ENCODE measurements at regions not wholly inside any gene's neighbourhood (a gene's known extent, or its start where the extent isn't known, plus 50 kb on each side); places are given as distances from the start of the nearest gene placed in this dataset.

GRCh38 chr16:5500526-5500925 lies 402.9 kb upstream of the EEF2KMT start:
- Histone ChIP-seq H3K4me2 (ENCODE audit: low read depth, low read length) (no peak overlapping the region), H2BK120ac (ENCODE audit: low read depth, low read length) (no peak overlapping the region), H2AK5ac (ENCODE audit: low read depth, low read length) (no peak overlapping the region), H2BK15ac (ENCODE audit: low read depth, low read length) (no peak overlapping the region), H3K9me3 (ENCODE audit: control insufficient read depth, insufficient read depth, low read length) (peaks cover 39% of the 10 kb centered on the region), H3K4ac (ENCODE audit: low read depth, low read length) (no peak overlapping the region), H3K36me3 (ENCODE audit: control insufficient read depth, insufficient read depth, low read length) (no peaks in the 10 kb centered on the region), H3K27me3 (ENCODE audit: control insufficient read depth, insufficient read depth, low read length) (no peaks in the 10 kb centered on the region), H2AFZ (replicated peaks; ENCODE audit: low read length, poor library complexity) (no peak overlapping the region), H4K5ac (ENCODE audit: low read depth, low read length) (no peak overlapping the region), H3K23ac (ENCODE audit: low read depth, low read length) (no peak overlapping the region), H3K4me1 (ENCODE audit: control insufficient read depth, insufficient read depth, low read length) (no peaks in the 10 kb centered on the region), H2AK9ac (replicated peaks; ENCODE audit: low read depth, low read length, poor library complexity) (no peak overlapping the region), H2BK20ac (ENCODE audit: low read depth, low read length) (no peak overlapping the region), H3K9me1 (ENCODE audit: insufficient read depth, low read length) (no peaks in the 10 kb centered on the region), H3K27ac (ENCODE audit: insufficient read depth, low read length) (no peak overlapping the region), H4K91ac (ENCODE audit: insufficient read depth, low read depth, low read length) (no peak overlapping the region), H3K56ac (ENCODE audit: extremely low read depth, insufficient read depth, low read length) (no peak overlapping the region), H3K18ac (ENCODE audit: low read depth, low read length) (no peak overlapping the region), H2BK5ac (ENCODE audit: low read depth, low read length, poor library complexity, severe bottlenecking) (no peak overlapping the region), H4K20me1 (ENCODE audit: insufficient read depth, low read length) (no peaks in the 10 kb centered on the region), H3K14ac (replicated peaks; ENCODE audit: low read depth, low read length) (no peak overlapping the region), H4K8ac (ENCODE audit: low read depth in 2 of 2, low read length in 2 of 2) (no peak overlapping the region), H3K9ac (ENCODE audit: low read depth, low read length) (no peak overlapping the region), H3K79me1 (ENCODE audit: low read depth in 1 of 2, low read length in 2 of 2) (no peaks in the 10 kb centered on the region), H3K4me3 (ENCODE audit: insufficient read depth, low read depth, low read length) (no peak overlapping the region)
- 40% methylated on average over 1 of the region's 3 CpGs; no CpG with 5 or more reads in 1 of the 2 experiments for WGBS, 2 experiments (ENCODE audit: extremely low coverage in 2 of 2, insufficient read length in 1 of 2)
- ChIA-PET POLR2A (ENCODE audit: unreplicated experiment) (no interaction called here), CTCF (no interaction called here)
- in situ Hi-C loops (cut with MboI; ENCODE audit: low sequenced_read_pairs): no loop called here
- no peak for DNase-seq
- intact Hi-C loops (cut with micrococcal nuclease): no loop called here
- ATAC-seq (ENCODE audit: low read depth): no peak
- dilution Hi-C loops (cut with HindIII; ENCODE audit: low sequenced_read_pairs, unreplicated experiment): no loop called here
- TF ChIP-seq MAZ (IDR thresholded peaks at IDR 0.05; ENCODE audit: borderline replicate concordance, low read depth, low read length) (no peak), MAFK (IDR thresholded peaks at IDR 0.05; ENCODE audit: low read depth, low read length) (peak; percentile 41; the same call in 1 of the 2 replicates), SMC3 (IDR thresholded peaks at IDR 0.05; ENCODE audit: low read depth, low read length) (no peak)
- no TSS peak for BruUV-seq (replicated peaks)
